ENCODE measurements at regions not wholly inside any gene's neighbourhood (a gene's known extent, or its start where the extent isn't known, plus 50 kb on each side); places are given as distances from the start of the nearest gene placed in this dataset.

DNA sequence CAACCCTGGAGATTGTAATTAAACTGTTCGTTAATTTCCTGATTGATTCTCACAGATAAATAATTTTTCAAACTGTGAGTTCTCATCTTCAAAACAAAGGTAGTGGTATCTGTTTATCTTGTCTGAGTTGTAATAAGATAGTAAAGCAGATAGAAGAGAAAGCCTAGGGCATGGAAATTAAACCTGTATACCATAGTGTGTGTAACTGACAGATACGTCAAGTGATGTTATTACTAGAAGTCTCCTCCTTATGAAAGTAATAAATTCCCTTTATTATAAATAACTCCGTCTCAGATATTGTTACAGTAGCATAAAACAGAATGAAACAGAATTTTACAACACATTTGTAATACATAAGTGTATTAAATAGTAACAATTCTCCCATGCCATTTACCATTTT is 1065.1 kb downstream of the SLITRK1 start:
- TF ChIP-seq, protein P1, sequence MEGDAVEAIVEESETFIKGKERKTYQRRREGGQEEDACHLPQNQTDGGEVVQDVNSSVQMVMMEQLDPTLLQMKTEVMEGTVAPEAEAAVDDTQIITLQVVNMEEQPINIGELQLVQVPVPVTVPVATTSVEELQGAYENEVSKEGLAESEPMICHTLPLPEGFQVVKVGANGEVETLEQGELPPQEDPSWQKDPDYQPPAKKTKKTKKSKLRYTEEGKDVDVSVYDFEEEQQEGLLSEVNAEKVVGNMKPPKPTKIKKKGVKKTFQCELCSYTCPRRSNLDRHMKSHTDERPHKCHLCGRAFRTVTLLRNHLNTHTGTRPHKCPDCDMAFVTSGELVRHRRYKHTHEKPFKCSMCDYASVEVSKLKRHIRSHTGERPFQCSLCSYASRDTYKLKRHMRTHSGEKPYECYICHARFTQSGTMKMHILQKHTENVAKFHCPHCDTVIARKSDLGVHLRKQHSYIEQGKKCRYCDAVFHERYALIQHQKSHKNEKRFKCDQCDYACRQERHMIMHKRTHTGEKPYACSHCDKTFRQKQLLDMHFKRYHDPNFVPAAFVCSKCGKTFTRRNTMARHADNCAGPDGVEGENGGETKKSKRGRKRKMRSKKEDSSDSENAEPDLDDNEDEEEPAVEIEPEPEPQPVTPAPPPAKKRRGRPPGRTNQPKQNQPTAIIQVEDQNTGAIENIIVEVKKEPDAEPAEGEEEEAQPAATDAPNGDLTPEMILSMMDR (IDR thresholded peaks at IDR 0.05; ENCODE audit: low read depth, low read length, missing input control), result no peak
- TF ChIP-seq HNF4A (conservative IDR thresholded peaks at IDR 0.05), result no peak
- TF ChIP-seq FOXA1 (IDR thresholded peaks at IDR 0.05), result no peak
- TF ChIP-seq GABPA (IDR thresholded peaks at IDR 0.05 in 1 of 2, conservative IDR thresholded peaks at IDR 0.05 in 1 of 2), result no peak
- TF ChIP-seq, protein P2, sequence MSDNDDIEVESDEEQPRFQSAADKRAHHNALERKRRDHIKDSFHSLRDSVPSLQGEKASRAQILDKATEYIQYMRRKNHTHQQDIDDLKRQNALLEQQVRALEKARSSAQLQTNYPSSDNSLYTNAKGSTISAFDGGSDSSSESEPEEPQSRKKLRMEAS (IDR thresholded peaks at IDR 0.05), result no peak
- no peak for TF ChIP-seq TAF1 (conservative IDR thresholded peaks at IDR 0.05)
- no peak for TF ChIP-seq SP1 (IDR thresholded peaks at IDR 0.05)
- TF ChIP-seq, protein P3, sequence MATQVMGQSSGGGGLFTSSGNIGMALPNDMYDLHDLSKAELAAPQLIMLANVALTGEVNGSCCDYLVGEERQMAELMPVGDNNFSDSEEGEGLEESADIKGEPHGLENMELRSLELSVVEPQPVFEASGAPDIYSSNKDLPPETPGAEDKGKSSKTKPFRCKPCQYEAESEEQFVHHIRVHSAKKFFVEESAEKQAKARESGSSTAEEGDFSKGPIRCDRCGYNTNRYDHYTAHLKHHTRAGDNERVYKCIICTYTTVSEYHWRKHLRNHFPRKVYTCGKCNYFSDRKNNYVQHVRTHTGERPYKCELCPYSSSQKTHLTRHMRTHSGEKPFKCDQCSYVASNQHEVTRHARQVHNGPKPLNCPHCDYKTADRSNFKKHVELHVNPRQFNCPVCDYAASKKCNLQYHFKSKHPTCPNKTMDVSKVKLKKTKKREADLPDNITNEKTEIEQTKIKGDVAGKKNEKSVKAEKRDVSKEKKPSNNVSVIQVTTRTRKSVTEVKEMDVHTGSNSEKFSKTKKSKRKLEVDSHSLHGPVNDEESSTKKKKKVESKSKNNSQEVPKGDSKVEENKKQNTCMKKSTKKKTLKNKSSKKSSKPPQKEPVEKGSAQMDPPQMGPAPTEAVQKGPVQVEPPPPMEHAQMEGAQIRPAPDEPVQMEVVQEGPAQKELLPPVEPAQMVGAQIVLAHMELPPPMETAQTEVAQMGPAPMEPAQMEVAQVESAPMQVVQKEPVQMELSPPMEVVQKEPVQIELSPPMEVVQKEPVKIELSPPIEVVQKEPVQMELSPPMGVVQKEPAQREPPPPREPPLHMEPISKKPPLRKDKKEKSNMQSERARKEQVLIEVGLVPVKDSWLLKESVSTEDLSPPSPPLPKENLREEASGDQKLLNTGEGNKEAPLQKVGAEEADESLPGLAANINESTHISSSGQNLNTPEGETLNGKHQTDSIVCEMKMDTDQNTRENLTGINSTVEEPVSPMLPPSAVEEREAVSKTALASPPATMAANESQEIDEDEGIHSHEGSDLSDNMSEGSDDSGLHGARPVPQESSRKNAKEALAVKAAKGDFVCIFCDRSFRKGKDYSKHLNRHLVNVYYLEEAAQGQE (IDR thresholded peaks at IDR 0.05), result no peak
